ENCODE measurements at regions not wholly inside any gene's neighbourhood (a gene's known extent, or its start where the extent isn't known, plus 50 kb on each side); places are given as distances from the start of the nearest gene placed in this dataset.
"Not testable (repeated sequence)": the region's sequence is repeated elsewhere in the genome, so short reads cannot be mapped to it uniquely, and the experiment has no call there.

DNA sequence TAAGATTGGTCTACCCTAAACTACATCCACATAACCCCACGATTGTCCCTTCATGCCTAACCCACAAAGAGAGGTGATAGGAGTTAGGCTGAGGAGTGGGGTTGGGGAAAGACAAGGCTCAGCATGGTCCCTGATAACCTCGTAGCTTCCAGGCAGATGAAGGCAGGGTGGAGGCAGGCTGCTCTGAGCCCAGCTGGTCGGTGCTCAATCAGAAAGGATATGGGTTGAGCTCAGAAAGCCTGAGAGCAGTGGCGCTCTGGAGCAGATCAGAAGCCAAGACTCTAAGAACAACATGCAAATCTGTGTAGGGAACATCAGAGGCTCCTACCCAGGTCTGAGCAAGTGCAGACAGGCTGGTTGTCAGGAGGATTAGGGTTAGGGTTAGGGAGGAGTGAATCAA is 353.0 kb downstream of the GOLGA6L6 start:
- TF ChIP-seq EZH2 (IDR thresholded peaks at IDR 0.05; ENCODE audit: borderline replicate concordance, insufficient read depth, low read depth, low read length, poor library complexity, severe bottlenecking) = not testable (repeated sequence)
- TF ChIP-seq, protein P1, sequence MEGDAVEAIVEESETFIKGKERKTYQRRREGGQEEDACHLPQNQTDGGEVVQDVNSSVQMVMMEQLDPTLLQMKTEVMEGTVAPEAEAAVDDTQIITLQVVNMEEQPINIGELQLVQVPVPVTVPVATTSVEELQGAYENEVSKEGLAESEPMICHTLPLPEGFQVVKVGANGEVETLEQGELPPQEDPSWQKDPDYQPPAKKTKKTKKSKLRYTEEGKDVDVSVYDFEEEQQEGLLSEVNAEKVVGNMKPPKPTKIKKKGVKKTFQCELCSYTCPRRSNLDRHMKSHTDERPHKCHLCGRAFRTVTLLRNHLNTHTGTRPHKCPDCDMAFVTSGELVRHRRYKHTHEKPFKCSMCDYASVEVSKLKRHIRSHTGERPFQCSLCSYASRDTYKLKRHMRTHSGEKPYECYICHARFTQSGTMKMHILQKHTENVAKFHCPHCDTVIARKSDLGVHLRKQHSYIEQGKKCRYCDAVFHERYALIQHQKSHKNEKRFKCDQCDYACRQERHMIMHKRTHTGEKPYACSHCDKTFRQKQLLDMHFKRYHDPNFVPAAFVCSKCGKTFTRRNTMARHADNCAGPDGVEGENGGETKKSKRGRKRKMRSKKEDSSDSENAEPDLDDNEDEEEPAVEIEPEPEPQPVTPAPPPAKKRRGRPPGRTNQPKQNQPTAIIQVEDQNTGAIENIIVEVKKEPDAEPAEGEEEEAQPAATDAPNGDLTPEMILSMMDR (IDR thresholded peaks at IDR 0.05) = not testable (repeated sequence)
